GM23338 (cell line): ENCODE measurements at regions not wholly inside any gene's neighbourhood (a gene's known extent, or its start where the extent isn't known, plus 50 kb on each side); places are given as distances from the start of the nearest gene placed in this dataset.

ENCODE experiments used
- ATAC-seq: fragments of 200-7000 bp; cut with Tn5 transposase; 3 replicates; pipeline ENCODE4 v1.9.1; 2020
- DNase-seq: peaks from one replicate; pipeline ENCODE4 v3.0.0-alpha.2; 2015; ENCODE audit warnings: low spot score
- H2AFZ ChIP-seq: fragments of 200-600 bp; sonication (generic); 2 replicates; pipeline ENCODE4 v1.8.0; 2016; ENCODE audit warnings: antibody characterized with exemption, mild to moderate bottlenecking, moderate library complexity
- H3F3A ChIP-seq: fragments of 200-600 bp; sonication (generic); replicated peaks from 2 replicates; pipeline ENCODE4 v1.8.0; 2017; ENCODE audit warnings: antibody characterized with exemption, mixed run types, low read depth
- H3K27ac ChIP-seq: fragments of 200-600 bp; sonication (generic); 2 replicates; pipeline ENCODE4 v1.6.1; 2016; ENCODE audit warnings: low read depth
- H3K27me3 ChIP-seq: fragments of 200-600 bp; sonication (generic); 2 replicates; pipeline ENCODE4 v1.8.0; 2016; ENCODE audit warnings: mild to moderate bottlenecking, mixed run types, moderate library complexity; ENCODE audit not compliant: insufficient read depth
- H3K36me3 ChIP-seq: fragments of 200-600 bp; sonication (generic); 2 replicates; pipeline ENCODE4 v1.8.0; 2016; ENCODE audit warnings: mild to moderate bottlenecking; ENCODE audit not compliant: insufficient read depth
- H3K4me1 ChIP-seq: fragments of 200-600 bp; sonication (generic); 2 replicates; pipeline ENCODE4 v1.8.0; 2016; ENCODE audit warnings: mild to moderate bottlenecking, moderate library complexity; ENCODE audit not compliant: insufficient read depth
- H3K4me2 ChIP-seq: fragments of 200-600 bp; sonication (generic); 2 replicates; pipeline ENCODE4 v1.7.1; 2017; ENCODE audit warnings: mixed run types
- H3K4me3 ChIP-seq: fragments of 200-600 bp; sonication (generic); 2 replicates; pipeline ENCODE4 v1.6.1; 2016; ENCODE audit warnings: mixed run types
- H3K79me2 ChIP-seq: fragments of 200-600 bp; sonication (generic); replicated peaks from 2 replicates; pipeline ENCODE4 v1.8.0; 2017; ENCODE audit warnings: mild to moderate bottlenecking; ENCODE audit not compliant: insufficient read depth
- H3K9me2 ChIP-seq: fragments of 200-600 bp; sonication (generic); 2 replicates; pipeline ENCODE4 v1.8.0; 2017; ENCODE audit not compliant: insufficient read depth
- H4K20me1 ChIP-seq: fragments of 200-600 bp; sonication (generic); replicated peaks from 2 replicates; pipeline ENCODE4 v1.8.0; 2017; ENCODE audit warnings: mild to moderate bottlenecking; ENCODE audit not compliant: insufficient read depth
- H3K27ac Mint-ChIP-seq: 2 replicates; pipeline ENCODE4 v1.8.0; 2020; ENCODE audit warnings: inconsistent platforms, mild to moderate bottlenecking, moderate library complexity, mixed read lengths
- H3K27me3 Mint-ChIP-seq: 3 replicates; pipeline ENCODE4 v1.8.0; 2022; ENCODE audit warnings: low read depth, mild to moderate bottlenecking, moderate library complexity, mixed read lengths, inconsistent platforms; ENCODE audit not compliant: insufficient read depth, poor library complexity
- H3K36me3 Mint-ChIP-seq: 3 replicates; pipeline ENCODE4 v1.8.0; 2021; ENCODE audit warnings: low read depth, mild to moderate bottlenecking, inconsistent platforms, moderate library complexity, mixed read lengths
- H3K4me1 Mint-ChIP-seq: 3 replicates; pipeline ENCODE4 v1.8.0; 2020; ENCODE audit warnings: mild to moderate bottlenecking, inconsistent platforms, mixed read lengths
- H3K4me3 Mint-ChIP-seq: 3 replicates; pipeline ENCODE4 v1.8.0; 2021; ENCODE audit warnings: moderate library complexity, mild to moderate bottlenecking, inconsistent platforms, mixed read lengths
- H3K9me3 Mint-ChIP-seq: 3 replicates; pipeline ENCODE4 v1.8.0; 2020; ENCODE audit warnings: moderate library complexity, mild to moderate bottlenecking, inconsistent platforms, mixed read lengths
- CREB1 ChIP-seq: fragments of 250-450 bp; sonication (Bioruptor Pico); IDR thresholded peaks from 2 replicates; pipeline ENCODE4 v1.5.0; 2020; ENCODE audit warnings: low read depth, mild to moderate bottlenecking, moderate library complexity
- EZH2 ChIP-seq: fragments of 200-600 bp; sonication (generic); IDR thresholded peaks from one replicate; pipeline ENCODE4 v1.8.0; 2017; ENCODE audit warnings: antibody characterized with exemption, mild to moderate bottlenecking, low read depth; ENCODE audit not compliant: unreplicated experiment
- EZH2phosphoT487 ChIP-seq: fragments of 200-600 bp; sonication (generic); IDR thresholded peaks from one replicate; pipeline ENCODE4 v1.8.1; 2018; ENCODE audit warnings: antibody characterized with exemption; ENCODE audit not compliant: unreplicated experiment
- JUNB ChIP-seq: IDR thresholded peaks from one replicate; pipeline ENCODE4 v1.6.1; 2016; ENCODE audit warnings: antibody characterized with exemption; ENCODE audit not compliant: unreplicated experiment
- NANOG ChIP-seq: IDR thresholded peaks from 2 replicates; pipeline ENCODE4 v1.6.1; 2016; ENCODE audit warnings: antibody characterized with exemption, borderline replicate concordance
- POLR2AphosphoS5 ChIP-seq: IDR thresholded peaks from 2 replicates; pipeline ENCODE4 v1.6.1; 2016; ENCODE audit warnings: antibody characterized with exemption, low read depth
- REST ChIP-seq: IDR thresholded peaks from one replicate; pipeline ENCODE4 v1.6.1; 2018; ENCODE audit warnings: antibody characterized with exemption; ENCODE audit not compliant: unreplicated experiment
- STAT1 ChIP-seq: IDR thresholded peaks from one replicate; pipeline ENCODE4 v1.6.1; 2016; ENCODE audit warnings: antibody characterized with exemption; ENCODE audit not compliant: unreplicated experiment
- ZNF114 ChIP-seq: fragments of 250-450 bp; sonication (Bioruptor Pico); IDR thresholded peaks from 2 replicates; pipeline ENCODE4 v1.5.0; 2020; ENCODE audit warnings: mild to moderate bottlenecking, moderate library complexity
- TF ChIP-seq, protein P1 (sequence below): fragments of 250-450 bp; sonication (Bioruptor Pico); IDR thresholded peaks from 2 replicates; pipeline ENCODE4 v1.5.0; 2020; ENCODE audit warnings: mild to moderate bottlenecking, moderate library complexity
- TF ChIP-seq, protein P2 (sequence below), 2 experiments: fragments of 200-600 bp in 1 of 2; sonication (generic) in 1 of 2; conservative IDR thresholded peaks; 2 replicates each; pipeline versions ENCODE4 v1.5.1 to v1.6.1; 2016 to 2017; ENCODE audit warnings: antibody characterized with exemption in 2 of 2, low read depth in 2 of 2, mild to moderate bottlenecking in 2 of 2, moderate library complexity in 1 of 2
- TF ChIP-seq, protein P3 (sequence below): IDR thresholded peaks from 2 replicates; pipeline ENCODE4 v1.6.1; 2016; ENCODE audit warnings: antibody characterized with exemption

DNA sequence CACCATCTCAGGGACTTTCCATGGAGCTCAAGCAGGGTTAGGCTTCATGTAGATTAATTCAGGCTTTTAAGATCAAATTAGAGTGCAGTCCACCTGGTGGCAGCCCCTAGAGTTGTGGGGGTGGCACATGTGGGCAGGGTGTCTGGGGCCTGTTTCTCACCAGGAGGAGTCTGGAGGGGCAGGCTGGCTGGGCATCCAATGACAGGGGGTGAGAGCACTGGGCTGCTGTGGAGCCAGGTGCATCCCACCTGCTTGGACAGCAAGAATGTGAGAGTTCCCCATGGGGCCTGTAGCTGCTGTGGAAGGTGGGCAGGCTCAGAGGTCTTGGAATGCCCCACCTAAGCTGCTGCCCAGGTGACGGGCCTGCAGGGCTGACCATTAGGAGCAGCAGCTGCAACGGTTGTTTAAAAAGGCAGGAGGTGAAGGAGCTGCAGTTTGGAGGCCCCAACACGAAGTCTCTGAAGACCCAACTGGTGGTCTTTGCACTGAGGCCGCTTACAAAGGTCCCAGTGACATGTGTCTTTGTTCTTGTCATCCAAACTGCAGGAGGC, 686.3 kb upstream of the HS6ST1 start (continued):
- TF ChIP-seq, protein P1, sequence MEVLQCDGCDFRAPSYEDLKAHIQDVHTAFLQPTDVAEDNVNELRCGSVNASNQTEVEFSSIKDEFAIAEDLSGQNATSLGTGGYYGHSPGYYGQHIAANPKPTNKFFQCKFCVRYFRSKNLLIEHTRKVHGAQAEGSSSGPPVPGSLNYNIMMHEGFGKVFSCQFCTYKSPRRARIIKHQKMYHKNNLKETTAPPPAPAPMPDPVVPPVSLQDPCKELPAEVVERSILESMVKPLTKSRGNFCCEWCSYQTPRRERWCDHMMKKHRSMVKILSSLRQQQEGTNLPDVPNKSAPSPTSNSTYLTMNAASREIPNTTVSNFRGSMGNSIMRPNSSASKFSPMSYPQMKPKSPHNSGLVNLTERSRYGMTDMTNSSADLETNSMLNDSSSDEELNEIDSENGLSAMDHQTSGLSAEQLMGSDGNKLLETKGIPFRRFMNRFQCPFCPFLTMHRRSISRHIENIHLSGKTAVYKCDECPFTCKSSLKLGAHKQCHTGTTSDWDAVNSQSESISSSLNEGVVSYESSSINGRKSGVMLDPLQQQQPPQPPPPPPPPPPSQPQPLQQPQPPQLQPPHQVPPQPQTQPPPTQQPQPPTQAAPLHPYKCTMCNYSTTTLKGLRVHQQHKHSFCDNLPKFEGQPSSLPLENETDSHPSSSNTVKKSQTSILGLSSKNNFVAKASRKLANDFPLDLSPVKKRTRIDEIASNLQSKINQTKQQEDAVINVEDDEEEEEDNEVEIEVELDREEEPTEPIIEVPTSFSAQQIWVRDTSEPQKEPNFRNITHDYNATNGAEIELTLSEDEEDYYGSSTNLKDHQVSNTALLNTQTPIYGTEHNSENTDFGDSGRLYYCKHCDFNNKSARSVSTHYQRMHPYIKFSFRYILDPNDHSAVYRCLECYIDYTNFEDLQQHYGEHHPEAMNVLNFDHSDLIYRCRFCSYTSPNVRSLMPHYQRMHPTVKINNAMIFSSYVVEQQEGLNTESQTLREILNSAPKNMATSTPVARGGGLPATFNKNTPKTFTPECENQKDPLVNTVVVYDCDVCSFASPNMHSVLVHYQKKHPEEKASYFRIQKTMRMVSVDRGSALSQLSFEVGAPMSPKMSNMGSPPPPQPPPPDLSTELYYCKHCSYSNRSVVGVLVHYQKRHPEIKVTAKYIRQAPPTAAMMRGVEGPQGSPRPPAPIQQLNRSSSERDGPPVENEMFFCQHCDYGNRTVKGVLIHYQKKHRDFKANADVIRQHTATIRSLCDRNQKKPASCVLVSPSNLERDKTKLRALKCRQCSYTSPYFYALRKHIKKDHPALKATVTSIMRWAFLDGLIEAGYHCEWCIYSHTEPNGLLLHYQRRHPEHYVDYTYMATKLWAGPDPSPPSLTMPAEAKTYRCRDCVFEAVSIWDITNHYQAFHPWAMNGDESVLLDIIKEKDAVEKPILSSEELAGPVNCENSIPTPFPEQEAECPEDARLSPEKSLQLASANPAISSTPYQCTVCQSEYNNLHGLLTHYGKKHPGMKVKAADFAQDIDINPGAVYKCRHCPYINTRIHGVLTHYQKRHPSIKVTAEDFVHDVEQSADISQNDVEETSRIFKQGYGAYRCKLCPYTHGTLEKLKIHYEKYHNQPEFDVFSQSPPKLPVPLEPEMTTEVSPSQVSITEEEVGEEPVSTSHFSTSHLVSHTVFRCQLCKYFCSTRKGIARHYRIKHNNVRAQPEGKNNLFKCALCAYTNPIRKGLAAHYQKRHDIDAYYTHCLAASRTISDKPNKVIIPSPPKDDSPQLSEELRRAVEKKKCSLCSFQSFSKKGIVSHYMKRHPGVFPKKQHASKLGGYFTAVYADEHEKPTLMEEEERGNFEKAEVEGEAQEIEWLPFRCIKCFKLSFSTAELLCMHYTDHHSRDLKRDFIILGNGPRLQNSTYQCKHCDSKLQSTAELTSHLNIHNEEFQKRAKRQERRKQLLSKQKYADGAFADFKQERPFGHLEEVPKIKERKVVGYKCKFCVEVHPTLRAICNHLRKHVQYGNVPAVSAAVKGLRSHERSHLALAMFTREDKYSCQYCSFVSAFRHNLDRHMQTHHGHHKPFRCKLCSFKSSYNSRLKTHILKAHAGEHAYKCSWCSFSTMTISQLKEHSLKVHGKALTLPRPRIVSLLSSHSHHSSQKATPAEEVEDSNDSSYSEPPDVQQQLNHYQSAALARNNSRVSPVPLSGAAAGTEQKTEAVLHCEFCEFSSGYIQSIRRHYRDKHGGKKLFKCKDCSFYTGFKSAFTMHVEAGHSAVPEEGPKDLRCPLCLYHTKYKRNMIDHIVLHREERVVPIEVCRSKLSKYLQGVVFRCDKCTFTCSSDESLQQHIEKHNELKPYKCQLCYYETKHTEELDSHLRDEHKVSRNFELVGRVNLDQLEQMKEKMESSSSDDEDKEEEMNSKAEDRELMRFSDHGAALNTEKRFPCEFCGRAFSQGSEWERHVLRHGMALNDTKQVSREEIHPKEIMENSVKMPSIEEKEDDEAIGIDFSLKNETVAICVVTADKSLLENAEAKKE (CRISPR knock-in tag) = no peak
- TF ChIP-seq CREB1 (CRISPR knock-in tag) = no peak

GRCh38 chr2:129006135-129006886, 687.6 kb upstream of the HS6ST1 start:
- no peak overlapping the region for H3K4me3 Mint-ChIP-seq
- ATAC-seq = no peak
- no peaks in the 10 kb centered on the region for H3K79me2 ChIP-seq
- H3K4me3 ChIP-seq = no peak overlapping the region
- H4K20me1 ChIP-seq = no peaks in the 10 kb centered on the region
- H3K27me3 ChIP-seq = no peaks in the 10 kb centered on the region
- no peaks in the 10 kb centered on the region for H3K9me2 ChIP-seq
- no peaks in the 10 kb centered on the region for H3F3A ChIP-seq
- H3K27ac Mint-ChIP-seq = no peak overlapping the region
- no peak overlapping the region for H3K27ac ChIP-seq
- H3K4me1 ChIP-seq = no peaks in the 10 kb centered on the region
- no peak for DNase-seq
- peaks cover 6% of the 10 kb centered on the region; the same call in 2 of the 3 replicates for H3K9me3 Mint-ChIP-seq
- H3K4me2 ChIP-seq = no peak overlapping the region
- no peaks in the 10 kb centered on the region for H3K36me3 ChIP-seq
- H3K27me3 Mint-ChIP-seq = peaks cover 8% of the 10 kb centered on the region
- H3K4me1 Mint-ChIP-seq = no peaks in the 10 kb centered on the region
- no peak overlapping the region for H2AFZ ChIP-seq
- no peaks in the 10 kb centered on the region for H3K36me3 Mint-ChIP-seq
- TF ChIP-seq REST (no peak), NANOG (no peak), CREB1 (CRISPR knock-in tag) (no peak), STAT1 (no peak), POLR2AphosphoS5 (no peak), ZNF114 (CRISPR knock-in tag) (no peak), EZH2phosphoT487 (no peak), JUNB (no peak), EZH2 (no peak)
- TF ChIP-seq, protein P2, sequence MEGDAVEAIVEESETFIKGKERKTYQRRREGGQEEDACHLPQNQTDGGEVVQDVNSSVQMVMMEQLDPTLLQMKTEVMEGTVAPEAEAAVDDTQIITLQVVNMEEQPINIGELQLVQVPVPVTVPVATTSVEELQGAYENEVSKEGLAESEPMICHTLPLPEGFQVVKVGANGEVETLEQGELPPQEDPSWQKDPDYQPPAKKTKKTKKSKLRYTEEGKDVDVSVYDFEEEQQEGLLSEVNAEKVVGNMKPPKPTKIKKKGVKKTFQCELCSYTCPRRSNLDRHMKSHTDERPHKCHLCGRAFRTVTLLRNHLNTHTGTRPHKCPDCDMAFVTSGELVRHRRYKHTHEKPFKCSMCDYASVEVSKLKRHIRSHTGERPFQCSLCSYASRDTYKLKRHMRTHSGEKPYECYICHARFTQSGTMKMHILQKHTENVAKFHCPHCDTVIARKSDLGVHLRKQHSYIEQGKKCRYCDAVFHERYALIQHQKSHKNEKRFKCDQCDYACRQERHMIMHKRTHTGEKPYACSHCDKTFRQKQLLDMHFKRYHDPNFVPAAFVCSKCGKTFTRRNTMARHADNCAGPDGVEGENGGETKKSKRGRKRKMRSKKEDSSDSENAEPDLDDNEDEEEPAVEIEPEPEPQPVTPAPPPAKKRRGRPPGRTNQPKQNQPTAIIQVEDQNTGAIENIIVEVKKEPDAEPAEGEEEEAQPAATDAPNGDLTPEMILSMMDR (conservative IDR thresholded peaks at IDR 0.05; ENCODE audit: low read depth in 2 of 2) = no peak
- TF ChIP-seq, protein P3, sequence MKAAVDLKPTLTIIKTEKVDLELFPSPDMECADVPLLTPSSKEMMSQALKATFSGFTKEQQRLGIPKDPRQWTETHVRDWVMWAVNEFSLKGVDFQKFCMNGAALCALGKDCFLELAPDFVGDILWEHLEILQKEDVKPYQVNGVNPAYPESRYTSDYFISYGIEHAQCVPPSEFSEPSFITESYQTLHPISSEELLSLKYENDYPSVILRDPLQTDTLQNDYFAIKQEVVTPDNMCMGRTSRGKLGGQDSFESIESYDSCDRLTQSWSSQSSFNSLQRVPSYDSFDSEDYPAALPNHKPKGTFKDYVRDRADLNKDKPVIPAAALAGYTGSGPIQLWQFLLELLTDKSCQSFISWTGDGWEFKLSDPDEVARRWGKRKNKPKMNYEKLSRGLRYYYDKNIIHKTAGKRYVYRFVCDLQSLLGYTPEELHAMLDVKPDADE = no peak
